T-helper 9 cell (primary cell): ENCODE measurements at regions not wholly inside any gene's neighbourhood (a gene's known extent, or its start where the extent isn't known, plus 50 kb on each side); places are given as distances from the start of the nearest gene placed in this dataset.

Source experiments
- DNase-seq: peaks from one replicate; pipeline ENCODE4 v3.0.0-alpha.2; 2020

DNA sequence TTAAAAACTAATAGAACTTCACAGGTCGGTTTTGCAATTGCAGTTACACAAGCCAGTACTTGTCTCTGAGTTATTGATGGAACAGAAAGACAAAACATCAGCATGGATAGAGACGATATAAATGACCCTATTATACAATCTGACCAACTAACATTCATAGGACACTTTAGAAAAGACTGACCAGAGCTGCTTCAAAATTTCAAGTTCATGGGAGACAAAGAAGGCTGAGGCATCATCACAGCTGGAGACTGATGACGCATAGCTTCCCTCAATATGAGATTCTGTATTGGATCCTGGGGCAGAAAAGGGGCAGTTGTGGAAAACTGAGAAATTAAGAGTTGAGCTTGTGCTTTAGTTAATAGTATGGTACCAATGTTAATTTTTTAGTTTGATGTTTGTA, 174.0 kb downstream of the THBS2 start:
- DNase-seq: no peak

GRCh38 chr6:169078399-169079145, 175.1 kb downstream of the THBS2 start:
- no peak for DNase-seq

- DNase-seq: no peak
Observed at GRCh38 chr6:169075915-169076654, 177.6 kb downstream of the THBS2 start.

DNA sequence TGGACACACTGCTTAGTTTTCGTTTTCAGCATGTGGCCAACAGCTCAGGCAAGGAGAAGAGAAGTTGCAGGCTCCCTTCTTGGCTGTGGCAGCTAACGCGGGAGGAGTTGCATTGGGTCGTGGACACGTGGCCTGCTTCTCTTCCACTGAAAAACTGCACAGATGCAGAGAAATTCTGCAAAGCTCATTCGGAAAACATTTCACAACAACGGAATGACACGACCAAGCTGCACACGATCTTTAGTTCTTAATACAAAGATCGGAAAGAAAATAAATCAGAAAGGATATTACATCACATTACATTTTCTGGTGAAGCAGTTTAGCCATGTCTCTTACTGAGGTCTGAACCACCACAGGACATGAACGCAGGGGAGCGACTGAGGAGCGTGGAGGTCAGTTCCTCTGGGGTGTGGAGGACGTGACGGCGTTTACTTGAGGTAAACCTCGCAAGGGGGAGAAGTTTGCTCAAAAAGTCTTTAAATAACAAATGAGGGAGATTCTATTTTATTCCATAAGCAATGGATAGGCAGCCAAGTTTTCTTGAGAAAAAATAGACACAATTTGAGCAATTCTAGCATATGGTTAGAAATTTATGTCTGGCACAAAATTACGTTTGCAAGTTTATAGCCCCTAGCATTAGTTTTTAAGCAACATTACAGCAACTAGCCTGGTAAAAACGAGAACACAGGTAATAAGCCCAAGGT, 178.3 kb downstream of the THBS2 start:
- no peak for DNase-seq

GRCh38 chr6:169074526-169074925, 179.1 kb downstream of the THBS2 start:
- DNase-seq: no peak

DNA sequence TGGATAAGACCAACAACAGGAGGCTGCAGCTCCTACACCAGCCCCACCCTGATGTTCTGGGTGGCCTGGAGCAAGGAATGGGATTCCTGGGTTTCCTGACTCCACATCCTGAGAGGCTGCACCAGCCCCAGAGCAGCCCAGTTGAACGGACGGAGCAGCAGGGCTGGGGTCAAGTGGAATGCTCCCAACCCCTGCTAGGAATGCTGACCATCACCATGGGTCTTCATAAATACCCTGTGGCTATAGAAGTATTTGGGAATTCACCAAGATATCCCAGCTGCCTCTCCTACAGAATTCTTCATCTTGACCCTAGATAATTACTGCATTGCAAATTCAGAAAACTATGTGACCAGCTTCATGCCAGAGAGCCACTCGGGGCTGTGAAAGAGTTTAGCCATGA, 180.3 kb downstream of the THBS2 start:
- DNase-seq: no peak

GRCh38 chr6:169072127-169073042, 181.3 kb downstream of the THBS2 start:
- DNase-seq: no peak

- DNase-seq: no peak
Observed at GRCh38 chr6:169071394-169071793, 182.3 kb downstream of the THBS2 start.

- no peak for DNase-seq
Observed at GRCh38 chr6:169070506-169071176, 183.0 kb downstream of the THBS2 start.

GRCh38 chr6:169069356-169069755, 184.3 kb downstream of the THBS2 start:
- no peak for DNase-seq

GRCh38 chr6:169064194-169064593, 189.5 kb downstream of the THBS2 start:
- no peak for DNase-seq

GRCh38 chr6:169062272-169062671, 191.4 kb downstream of the THBS2 start:
- no peak for DNase-seq

- no peak for DNase-seq
Observed at GRCh38 chr6:169058634-169059033, 195.0 kb downstream of the THBS2 start.

DNA sequence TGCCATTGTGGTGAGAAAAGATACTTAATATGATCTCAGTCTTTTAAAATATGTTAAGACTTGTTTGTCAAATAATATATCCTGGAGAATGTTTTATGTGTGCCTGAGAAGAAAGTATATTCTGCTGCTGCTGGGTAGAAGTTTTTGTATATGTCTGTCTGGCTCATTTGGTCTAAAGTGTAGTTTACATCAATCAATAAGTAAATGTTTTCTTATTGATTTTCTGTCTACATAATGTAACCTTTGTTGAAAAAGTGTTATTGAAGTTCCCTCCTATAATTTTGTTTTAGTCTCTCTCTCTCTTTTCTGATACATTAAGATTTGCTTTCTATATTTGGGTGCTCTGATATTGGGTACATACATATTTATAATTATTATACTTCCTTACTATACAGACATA, 201.2 kb downstream of the THBS2 start:
- DNase-seq: no peak

- no peak for DNase-seq
Observed at GRCh38 chr6:169051371-169051770, 202.3 kb downstream of the THBS2 start.

DNA sequence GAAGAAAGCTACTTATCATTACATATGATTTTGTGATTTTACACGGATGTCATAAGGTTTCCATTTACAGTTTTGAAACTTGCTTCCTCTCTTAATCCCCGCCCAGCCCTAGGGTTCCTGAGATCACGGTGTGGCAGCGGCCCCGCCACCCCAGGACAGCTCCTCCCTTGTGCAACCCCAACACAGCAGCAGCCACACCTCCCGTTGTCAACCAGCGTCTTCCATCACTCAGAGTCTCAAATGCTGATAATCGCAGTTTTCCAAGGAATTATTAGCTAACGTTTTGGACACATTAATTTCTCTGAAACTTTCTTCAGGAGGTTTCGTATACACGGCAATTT, 204.8 kb downstream of the THBS2 start:
- DNase-seq: no peak

- DNase-seq: no peak
Observed at GRCh38 chr6:169048185-169048864, 205.3 kb downstream of the THBS2 start.

DNA sequence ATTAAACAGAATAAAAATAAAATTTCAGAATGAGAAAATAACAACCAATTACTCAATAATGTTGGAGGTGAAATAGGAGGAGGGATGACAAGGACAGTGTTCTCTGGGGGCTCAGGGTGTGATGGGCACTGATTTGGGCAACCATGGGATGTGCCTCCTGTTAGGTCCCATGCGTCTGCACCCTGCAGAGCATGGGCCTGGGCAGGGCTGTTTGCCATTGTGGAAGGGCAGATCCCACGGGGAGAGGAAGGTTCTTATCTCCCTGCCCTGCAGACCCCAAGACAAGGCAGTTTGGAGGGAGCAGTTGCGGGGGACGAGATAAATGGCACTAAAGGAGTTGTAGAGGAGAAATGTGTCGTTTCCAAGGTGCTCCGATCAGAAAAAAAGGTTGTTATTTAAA, 206.3 kb downstream of the THBS2 start:
- no peak for DNase-seq

DNA sequence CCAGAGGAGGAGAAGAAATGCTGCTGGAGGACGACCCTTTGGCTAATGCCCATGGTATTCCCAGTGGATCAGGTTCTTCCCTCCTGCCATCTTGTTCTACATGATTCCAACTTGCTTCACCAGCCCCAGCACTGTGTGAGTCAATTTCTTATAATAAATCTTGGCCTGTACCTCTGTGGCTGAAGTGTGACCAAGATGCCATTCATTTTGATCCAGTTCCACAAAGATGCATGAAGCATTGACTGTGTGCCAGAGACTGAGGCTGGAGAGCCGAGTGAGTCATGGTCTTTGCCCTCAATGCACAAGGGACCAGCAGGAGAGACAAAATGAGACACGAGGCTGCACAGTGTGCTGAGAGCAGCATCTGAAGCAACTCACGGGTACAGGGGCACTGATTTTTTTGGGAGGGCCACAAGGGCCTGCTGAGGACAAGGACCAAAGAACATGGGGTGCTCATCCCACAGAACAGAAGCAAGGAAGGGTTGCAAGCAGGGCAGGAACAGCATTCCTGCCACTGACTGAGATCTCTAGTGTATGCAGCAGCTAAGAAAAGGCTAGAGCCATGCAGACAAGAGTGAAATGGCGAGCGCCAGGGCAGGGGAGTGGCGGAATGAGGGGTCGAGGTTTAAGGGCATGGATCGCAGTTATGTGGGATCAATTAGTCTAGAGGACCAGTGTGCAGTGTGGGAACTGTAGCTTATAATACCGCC, 207.0 kb downstream of the THBS2 start:
- no peak for DNase-seq

- no peak for DNase-seq
Observed at GRCh38 chr6:169046021-169046420, 207.6 kb downstream of the THBS2 start.

GRCh38 chr6:169045486-169045885, 208.2 kb downstream of the THBS2 start:
- DNase-seq: no peak
